HuH-7.5 (cell line): ENCODE measurements at regions not wholly inside any gene's neighbourhood (a gene's known extent, or its start where the extent isn't known, plus 50 kb on each side); places are given as distances from the start of the nearest gene placed in this dataset.

ENCODE experiments used
- DNase-seq: peaks from one replicate; pipeline ENCODE4 v3.0.0; 2011; ENCODE audit warnings: low spot score

DNA sequence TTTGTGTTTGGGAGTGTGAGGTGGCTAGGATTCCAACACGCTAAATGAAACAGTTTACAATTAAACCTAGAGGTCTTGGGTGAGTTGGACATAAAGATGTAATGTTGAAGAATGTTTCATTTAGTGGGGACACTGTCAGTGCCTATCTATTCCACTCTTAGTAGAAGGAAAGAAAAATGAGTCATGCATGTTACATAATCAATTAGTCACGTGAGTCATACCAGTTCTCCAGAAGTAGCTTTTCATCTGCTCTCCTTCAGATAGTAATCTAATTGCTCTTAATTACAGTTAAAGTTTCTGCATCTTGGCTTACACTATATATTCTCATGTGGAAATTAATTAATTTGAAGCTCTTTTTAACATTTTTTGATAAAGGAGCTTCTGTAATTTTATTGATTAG, 115.7 kb upstream of the P2RY1 start:
- DNase-seq = no peak

DNA sequence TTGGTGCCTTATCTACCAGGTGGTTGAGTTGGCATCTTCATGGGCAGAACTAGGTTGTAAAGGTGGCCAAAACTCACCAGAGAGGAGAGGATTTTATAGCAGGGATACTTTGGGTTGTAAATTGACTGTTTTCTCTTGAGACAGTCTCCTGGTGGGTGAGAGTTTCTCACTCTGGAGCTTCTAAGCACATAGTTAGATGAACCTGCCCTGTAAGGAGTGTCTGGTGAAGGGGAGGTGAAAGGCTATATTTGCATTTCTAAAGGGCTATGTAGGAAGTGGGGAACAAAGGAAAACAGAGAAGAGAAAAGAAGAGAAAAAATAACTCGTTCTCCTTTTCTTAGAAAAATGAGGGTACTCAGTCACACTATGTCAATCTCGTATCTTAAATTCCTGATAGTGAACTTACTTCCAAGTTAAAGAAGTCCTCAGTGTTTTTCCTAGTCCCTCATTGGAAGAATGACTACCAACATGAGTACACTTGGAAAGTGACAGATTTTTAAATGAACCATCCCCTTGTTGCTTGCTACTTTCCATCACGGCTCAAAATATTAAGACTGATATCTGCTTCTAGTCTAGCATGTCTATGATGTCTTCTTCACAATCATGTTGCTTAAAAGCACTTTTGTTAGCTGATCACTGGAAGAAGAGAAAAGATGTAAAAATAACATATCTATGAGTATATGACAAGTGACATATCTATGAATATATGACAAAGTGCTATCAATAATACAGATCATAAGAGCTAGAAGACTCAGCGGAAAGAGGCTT, 113.8 kb upstream of the P2RY1 start:
- DNase-seq = no peak

DNA sequence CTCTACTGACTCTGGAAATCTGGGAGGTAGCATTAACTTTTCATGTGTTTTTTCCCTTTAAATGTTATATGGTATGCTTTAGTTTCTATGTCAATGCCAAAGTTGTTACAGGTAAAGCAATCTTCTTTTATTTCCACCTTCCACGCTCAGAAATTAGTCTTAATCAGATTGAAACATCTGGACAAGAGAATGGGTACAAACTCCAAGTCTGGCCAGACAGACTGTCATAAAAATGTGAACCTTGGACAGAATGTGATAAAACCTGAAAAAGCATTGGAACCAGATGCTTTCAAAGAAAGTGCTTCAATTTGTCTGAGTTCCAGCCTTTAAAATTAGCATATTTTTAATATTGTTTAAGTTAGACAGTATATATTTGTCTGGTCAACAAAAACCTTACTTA, 110.7 kb upstream of the P2RY1 start:
- DNase-seq = no peak

DNA sequence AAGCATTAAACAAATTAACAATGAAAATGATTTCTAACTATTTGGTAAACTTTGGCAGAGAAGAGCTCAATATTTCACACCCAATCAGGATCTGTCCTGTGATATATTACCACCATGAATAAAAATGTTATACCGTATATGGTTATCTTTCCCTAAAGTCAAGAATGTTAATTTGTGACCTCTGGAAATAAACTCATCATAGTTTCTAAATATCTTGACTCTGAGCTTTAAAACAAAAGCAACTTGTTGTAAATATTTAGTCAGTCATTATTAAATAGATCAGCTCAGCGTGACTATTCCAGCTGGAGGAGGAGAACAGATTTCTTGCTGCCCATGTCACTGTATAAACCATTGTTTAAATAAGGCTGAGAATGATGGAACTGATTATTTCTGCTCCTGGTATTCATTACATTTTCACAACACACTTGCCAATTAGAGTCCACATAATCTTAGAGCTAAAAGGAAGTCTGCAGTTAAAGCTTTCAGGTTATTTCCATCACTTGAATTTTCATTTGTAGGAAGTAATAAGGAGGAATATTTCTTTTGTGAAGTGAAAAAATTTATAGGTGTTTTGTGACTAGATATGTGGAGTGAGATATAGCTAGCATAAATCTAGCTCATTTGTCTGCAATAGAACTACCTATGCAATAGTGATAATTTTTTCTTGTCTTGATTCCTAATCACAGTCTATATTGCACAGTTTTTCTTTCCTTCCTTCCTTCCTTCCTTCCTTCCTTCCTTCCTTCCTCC, 106.5 kb upstream of the P2RY1 start:
- no peak for DNase-seq

DNA sequence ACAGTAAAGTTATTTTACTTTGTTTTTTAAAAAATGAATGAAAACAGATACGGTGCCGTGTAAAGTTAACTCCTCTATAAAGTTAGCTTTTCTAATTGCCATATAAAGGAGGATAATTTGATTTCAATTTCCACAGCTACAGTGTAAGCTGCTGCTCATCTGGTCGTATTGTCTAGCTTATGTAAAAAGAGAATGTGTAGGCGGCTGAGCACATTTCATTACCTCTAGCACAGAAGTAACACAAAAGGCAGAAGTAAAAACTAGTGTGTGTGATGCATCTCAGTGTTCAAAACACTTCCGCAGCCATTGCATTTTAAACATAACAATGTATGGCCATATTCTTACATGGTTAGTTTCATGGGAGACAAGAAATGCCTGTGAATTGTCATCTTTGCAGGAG, 105.0 kb upstream of the P2RY1 start:
- DNase-seq = no peak

DNA sequence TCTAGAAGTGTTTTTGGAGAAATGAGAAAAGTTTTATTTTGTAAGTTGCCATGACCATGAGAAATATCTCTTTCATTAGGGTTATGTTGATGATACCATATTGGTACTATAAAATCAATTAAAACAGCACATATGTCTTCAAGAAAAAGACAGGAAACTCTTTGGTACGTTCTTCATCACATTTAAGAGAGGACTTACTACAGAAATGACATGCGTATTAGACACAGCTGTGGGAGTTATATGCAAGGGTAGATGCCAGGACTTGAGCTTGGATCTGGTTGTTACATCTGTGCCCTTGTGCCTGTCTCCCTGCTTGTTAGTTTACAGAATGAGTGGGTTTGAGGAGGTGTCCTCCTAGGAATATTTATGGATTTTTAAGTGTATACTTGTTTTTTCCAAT, 103.4 kb upstream of the P2RY1 start:
- DNase-seq = no peak

DNA sequence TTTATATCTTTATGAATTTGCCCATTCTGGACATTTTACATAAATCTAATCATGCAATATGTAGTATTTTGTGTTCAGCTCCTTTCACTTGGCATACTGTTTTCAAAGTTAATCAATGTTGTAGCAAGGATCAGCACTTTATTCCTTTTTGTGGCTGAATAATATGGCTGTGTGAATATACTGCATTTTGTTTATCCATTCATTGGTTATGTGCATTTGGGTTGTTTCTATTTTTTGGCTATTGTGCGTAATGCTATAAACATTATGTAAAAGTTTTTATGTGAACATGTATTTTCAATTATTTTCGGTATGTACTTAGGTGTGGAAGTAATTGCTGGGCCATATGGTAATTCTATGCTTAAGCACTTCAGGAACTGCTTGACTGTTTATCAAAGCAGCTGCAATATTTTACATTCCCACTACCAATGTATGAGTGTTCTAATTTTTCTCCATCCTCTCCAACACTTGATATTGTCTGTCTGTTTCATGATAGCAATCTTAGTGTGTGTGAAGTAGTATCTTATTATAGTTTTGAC, 101.3 kb upstream of the P2RY1 start:
- no peak for DNase-seq

DNA sequence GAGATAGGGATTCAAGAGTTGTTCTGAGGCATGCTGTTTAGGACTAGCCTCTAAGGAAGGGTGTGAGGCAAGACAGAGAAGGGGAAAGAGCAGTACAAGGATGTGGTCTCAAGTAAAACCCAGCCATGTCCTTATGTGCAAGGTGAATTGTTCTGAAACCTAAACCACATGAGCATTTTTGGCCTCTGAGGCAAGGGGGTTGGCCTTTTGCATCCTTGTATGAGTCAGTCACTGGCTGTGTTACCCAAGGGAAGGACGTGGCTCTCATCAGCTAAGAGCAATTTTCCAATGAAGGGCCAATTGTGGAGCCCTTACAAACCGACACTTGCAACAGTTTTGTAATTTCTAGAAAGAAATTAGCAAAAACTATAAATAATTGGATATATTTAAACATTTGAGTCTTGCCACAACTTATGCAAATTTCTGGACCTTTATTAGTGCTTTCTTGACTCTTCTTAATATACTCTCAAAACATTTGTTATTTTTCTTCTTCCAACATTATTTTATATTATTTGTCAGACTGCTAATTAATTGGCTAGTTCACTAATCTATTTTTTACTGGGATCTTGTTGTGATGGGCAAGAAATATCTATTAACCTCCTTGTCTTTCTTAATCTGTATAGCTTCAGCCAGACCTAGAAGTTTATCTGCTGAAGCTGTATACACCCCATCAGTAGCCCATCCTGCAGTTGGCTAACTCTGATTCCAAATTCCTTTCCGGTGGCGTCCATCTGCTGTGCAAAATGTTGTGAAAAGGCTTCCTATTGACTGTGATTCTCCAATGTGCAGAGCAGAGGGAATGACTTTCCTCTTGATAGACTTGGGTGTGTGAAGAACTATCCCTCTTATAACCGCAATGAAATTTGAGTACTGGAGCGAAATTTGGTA, 97.7 kb upstream of the P2RY1 start:
- DNase-seq = no peak

DNA sequence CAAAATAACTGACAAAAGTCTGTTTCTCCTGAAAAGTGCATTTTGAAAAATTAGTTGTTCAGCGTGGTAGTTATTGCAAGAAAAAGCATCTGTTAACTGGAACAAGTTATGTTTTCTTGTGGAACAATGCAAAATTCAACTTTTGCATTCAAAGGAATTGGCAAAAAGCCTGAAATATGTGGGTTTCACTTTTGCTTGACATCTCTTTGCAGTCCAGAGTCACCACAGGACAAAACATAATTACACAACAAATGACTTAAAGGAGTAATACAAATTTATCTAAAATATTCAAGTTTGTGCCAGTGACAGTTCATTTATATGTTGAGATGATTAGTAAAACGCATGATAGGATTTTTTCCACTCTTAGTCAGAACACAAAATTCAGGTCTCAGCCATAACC, 96.3 kb upstream of the P2RY1 start:
- DNase-seq = no peak

DNA sequence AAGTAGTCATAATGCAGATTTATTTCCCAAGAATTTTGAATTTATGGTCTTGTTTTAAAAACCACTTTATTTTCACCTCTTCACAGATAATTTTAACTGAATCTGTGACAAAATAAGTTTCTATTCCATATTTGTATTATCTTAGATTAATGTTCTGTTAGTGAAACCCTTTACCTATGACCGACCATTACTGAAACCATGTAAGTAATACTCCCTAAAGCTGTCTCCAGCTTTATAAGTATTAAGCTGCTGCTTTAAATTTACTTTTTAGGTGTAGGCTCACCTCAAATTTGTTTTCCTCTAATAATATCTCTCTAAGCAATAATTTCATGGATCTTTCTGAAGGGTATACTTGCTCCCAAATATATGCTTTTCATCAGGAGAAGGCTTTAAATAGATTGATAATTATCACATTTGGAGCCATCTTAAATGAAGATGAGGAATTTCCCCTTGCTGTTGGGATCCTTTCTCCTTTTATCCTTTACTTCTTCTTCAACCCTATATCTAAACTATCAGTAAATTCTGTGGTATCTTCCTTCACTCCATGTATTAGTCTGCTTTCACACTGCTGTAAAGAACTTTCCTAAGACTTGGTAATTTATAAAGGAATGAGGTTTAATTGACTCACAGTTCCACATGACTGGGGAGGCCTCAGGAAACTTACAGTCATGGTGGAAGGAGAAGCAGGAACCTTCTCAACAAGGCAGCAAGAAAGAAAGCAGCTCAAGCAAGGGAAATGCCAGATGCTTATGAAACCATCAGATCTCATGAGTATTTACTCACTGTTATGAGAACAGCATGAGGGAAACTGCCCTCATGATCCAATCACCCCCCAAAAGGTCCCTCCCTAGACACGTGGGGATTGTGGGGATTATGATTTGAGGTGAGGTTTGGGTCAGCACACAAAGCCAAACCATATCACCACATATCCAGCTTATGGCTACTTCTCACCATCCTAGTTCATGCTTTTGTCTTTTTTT, 92.3 kb upstream of the P2RY1 start:
- no peak for DNase-seq

DNA sequence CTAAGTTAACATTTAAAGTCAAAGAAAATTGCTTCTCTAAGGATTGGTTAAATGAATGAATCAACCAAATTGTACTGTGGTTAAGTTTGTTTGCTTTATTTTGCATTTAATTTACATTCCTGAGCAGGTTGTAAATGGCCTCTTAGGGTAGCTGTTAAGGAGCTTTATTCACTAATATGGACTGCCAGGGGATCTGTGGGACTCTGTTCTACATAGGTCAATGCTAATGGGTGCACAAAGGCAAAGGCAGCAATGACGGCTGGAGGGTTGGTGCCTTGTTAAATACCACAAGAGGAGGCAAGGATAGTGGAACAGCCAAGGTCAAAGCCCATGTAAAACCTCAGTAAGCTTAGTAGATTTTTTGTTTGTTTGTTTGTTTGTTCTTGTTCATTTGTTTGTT, 89.3 kb upstream of the P2RY1 start:
- DNase-seq = no peak

DNA sequence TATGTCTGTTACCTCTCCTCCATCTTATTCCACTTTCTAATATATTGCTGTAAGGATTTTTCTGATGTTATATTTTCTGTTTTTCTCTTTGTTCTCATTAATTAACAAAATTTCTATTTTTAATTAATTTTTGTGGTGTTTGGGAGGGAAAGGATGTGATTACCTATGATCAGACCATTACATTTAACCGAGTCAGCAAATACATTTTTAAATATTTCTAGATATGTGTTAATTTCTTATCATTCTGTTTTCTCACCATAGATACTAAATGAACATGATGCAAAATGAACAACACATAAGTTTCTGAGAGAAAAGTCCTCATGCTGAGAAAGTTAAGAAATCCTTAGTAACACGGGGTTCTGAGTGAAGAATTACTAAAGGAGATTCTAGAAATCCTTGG, 80.6 kb upstream of the P2RY1 start:
- DNase-seq = no peak

DNA sequence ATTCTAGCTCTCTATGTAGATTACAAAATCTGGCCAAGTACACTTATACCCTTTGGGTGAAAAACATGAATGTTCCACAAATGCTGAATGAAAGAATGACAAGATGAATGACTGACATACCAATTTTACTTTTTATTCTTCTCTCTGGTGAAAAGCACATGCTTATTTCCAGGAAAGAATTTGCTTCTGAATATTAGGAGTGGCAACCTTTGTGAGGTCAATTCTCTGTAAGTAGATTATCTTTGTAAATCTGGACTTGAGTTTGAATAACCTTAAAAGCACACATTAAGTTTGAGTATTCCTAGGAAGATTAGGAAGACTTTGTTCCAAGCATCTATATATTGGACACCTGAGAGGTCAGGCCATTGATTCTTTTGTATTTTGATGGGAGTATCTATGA, 78.1 kb upstream of the P2RY1 start:
- no peak for DNase-seq

DNA sequence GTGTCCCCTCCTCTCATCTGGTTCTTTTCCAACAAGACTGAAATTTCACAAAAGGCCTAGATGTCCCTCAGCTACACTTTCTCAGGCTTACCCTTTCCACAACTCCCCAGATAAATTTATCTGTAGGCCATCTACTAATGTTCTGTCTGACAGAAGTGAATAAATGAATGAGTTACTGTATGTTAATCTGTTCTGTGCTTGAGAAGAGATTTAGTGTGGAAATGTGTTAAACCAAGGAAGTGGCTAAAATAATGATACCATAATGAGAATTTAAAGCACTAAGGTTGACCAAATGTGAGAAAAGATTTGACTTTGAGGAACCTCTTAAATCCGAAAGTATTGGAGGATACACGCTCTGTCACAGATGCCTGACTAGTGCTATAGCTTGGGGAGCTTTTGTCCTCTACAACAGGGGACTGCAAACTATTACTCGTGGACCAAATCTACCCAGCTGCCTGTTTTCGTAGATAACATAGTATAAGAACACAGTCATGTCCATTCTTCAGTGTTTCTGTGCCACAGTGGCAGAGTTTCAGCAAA, 74.8 kb upstream of the P2RY1 start:
- DNase-seq = no peak

DNA sequence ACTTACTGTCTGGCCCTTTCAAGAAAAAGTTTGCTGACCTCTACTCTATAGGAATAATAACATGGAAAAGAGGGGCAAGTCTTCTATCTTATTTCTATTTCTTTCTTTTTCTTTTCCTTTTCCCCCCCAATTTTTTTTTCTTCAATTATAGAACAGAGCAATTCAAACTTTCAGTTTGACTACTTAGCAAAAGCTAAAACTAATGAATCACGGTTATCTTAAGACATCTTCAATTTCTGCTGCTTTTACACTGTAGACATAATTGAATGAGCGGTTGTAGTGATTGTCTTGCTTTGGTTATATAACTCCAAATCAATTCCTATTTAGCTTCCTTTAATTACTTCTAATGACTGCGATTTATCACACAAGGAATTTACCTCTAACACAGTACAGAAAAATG, 74.3 kb upstream of the P2RY1 start:
- no peak for DNase-seq

DNA sequence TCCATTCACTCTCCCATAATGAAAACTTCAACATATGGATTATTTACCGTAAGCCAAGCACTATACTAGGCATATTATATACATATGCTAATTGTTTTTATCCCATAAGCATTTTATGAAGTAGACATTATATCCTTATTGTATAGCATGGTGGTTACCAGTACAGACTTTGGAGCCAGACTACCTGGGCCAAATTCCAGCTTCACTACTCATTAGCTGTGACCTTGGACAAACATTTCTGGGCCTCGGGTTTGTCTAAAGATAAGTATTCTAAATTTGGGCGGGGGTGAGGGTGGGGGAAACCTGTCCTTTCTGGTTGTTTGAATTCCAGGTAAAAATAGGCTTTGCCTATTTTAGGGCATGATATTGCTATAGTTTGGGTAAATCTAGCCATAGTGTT, 66.5 kb upstream of the P2RY1 start:
- peak; percentile 13 for DNase-seq

DNA sequence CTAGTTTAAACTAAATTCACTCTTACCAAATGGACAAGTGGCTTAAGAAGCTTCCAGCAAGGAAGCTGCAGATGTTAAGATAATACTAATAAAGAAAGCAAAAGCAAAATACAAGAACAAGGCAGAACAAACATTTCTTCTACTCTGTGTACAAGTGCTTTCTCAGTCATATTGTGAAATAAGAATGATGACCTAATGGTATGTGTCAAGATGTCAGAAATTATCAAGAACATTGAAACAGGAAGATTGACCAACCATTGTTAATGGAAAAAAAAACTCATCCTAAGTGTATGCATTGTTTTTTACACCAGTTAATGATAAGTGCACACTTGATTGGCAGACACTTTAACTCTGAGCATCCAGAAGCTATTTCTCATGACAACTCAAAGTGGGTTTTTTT, 65.4 kb upstream of the P2RY1 start:
- DNase-seq = no peak

DNA sequence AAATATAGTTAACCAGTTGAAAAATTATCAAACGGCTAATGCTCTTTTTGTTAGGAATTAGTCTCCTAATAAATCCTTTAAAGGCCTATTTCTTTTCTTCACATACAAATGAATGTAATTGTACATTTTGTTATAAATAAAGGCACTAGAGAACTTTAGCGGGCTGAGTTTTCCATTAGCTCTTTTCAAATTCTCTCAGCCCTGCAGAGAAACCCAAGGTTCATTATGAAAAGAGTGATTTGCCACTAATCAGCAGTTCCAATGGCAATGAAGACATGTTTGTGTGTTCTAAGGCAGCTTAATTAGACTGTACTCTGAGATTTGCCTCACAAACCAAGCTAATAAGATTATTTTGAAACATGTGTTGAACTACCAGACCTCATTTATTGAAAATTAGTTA, 64.6 kb upstream of the P2RY1 start:
- no peak for DNase-seq

DNA sequence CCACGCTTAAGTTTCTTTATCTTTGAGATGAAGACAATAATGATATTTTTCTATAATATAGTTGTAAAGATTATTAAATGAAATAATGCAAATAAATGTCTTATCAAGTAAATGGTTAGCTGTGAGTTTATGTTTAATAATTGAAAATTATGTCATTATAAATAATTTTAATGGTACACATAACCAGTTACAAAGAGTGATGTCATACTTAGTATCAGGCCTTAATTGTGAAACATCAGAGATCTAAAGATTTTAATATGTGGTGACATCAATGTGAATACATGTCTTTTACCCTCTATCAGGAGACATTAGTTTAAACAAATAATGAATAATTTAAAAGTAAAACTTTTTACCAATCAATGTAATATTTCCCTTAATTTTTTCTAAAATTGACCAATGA, 63.8 kb upstream of the P2RY1 start:
- DNase-seq = no peak

DNA sequence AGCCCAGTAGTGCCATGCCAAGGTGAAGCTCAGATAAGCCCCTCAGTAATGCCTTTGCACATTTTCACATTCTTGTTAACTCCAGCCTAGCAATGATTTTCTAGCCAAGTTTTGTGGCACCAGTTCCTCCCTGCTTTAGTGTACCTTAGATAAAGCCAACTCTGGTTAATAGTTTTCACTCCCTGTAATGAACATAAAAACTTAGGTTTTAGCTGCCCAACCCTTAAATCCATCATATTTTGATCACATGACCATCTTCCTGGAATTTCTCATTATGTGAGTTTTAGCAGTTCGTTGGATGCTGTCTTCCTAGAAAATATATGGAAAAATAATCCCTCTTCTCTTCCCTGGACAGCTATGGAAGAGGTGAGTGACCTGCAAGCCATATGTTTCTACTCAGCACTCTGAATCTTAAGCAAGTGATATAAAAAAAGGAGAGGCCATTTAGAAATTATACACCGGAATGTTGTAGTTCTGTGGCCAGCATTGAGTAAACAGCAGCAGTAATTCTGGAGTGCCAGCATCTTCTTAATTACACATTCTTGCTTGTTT, 62.2 kb upstream of the P2RY1 start:
- DNase-seq = no peak

DNA sequence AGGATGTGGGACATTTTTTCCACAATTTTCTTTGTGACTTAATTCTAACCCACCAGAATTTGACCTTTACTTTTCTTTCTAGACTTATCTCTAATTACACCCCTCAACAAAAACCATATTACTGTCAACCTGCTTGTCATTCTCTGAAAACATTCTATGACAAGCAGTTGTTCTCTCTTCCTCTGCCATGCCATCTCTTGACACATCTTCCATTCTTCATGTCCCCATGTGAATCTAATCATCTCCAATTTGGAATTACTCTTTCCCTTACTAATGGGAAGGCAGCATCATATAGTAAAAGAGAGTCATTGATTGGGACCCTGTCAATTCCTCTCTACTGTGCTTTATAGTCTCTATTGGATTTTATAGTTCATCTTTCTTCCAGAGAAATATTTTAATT, 61.3 kb upstream of the P2RY1 start:
- DNase-seq = no peak
